ENCODE measurements at regions not wholly inside any gene's neighbourhood (a gene's known extent, or its start where the extent isn't known, plus 50 kb on each side); places are given as distances from the start of the nearest gene placed in this dataset.
"Not testable (repeated sequence)": the region's sequence is repeated elsewhere in the genome, so short reads cannot be mapped to it uniquely, and the experiment has no call there.

DNA sequence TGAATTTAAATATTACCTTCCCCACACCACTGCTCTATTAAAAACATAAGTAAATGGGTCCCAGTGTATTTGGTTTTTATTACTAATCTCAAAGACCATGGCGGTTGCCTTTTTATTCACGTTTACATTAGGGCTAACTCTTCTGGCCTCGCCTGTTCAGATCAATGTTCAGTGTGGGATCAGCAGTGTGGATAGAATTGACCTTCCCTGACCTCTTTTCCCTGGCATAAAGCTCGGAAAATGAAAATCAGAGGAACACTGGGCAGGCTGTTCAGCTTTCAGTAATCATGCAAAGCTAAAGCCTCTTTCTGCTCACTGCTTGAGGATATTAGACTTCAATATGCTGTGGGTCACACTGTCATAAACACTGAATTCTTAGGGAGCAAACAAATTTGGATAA lies 422.6 kb upstream of the ONECUT1 start:
- DNase-seq (ENCODE audit: low read depth), result no peak

DNA sequence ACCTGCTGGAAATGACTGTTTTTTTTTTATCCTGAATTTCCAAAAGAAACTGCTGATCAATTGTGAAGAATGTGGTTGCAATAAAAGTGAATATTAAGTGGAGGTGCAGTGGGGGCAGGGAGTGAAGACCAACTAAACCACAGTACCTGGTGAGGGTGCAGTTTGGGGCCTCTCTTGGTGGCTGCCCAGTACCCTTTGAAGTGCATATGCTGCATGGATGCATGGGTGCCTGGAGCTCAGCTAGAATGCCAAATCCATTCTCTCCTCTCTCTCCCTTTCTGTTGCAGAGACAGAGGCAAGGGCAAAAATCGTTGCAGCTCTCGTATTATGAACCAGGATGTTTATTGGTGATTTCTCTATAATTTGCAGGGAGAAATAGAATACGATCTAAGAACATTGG lies 420.5 kb upstream of the ONECUT1 start:
- DNase-seq (ENCODE audit: low read depth), result no peak

DNA sequence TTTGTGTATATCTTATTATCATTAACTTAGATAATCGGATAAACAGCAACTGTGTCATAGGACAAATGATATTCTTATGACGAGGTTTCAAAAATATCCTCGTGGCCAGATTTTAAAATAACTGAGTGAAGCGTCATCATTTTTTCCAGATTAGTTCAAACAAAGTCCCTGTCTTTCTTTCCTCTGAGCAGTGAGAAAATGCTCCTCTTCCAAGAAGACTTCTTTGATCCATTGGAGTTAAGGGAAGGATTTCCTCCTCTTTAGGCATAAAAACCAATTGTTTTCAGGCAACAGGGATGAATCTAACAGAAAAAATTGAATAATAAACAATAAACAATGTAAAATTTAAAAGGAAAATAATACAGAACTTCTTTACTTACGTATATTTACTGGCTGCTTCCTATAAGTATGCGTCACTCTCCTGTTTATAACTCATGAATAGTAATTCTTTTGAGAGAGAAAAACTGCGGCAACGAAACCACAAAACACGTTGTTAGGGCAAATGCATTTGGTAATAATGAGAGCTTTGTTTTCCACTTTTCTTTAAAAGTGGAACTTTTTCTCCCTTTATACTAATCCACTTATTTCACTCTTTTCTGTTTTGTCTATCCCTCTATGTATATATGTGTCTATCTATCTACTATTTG lies 419.4 kb upstream of the ONECUT1 start:
- DNase-seq (ENCODE audit: low read depth), result no peak

DNA sequence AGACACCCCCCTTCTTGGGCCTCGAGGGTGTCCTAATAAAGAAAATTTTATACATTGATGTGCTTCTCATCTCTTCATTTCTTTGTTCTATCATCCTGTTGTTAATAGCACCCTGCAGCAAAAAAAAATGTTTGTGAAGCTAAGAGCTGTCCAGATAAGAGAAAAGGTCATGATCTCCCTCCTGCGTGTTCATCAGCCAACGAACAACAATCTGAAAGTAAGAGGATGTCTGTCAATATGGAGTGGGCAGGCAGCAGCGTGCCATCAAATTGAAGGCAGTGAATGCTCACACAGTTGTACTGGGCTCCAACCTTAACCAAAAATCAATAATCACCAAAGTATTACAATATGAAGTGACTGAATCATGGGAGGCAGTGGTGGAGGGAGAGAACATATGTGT lies 418.6 kb upstream of the ONECUT1 start:
- no peak for DNase-seq (ENCODE audit: low read depth)

DNA sequence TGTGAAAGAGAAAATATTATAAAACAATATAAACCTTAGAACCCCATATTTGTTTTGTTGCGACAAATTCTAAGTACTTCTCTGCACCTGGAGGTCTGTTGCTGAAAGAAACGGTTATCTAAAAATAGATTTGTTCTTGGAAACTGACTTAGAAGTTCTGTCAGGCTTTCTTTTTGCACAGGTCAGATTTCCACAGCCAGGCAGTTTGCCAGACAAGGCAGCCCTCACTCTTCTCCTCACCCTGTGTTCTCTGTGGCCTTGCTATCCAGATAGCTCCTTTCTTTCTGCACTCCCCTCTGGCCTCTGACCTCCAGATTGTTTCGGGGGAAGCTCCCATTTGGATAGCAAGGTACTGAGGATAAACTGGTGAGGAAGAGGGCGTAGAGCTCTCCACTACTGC lies 413.3 kb upstream of the ONECUT1 start:
- DNase-seq (ENCODE audit: low read depth), result no peak

DNA sequence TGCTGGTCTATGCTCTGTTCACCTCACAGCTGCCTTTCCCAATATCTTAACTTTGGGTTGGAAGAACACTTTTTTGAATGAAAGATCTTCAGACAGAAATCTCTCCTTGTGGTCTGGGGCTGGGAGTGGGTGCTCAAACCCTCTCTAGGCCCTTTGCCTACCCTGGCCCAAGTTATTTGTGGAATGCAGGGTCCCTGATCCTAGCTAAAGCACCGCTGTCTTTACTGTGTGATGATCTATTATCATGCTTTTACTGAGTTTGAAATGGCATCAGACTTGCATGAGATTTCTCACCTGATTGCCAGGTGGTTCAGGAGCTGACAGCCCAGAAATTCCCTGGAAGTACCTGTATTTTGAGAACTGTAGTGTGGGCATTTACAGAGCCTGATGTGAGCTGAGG lies 412.7 kb upstream of the ONECUT1 start:
- DNase-seq (ENCODE audit: low read depth), result no peak

DNA sequence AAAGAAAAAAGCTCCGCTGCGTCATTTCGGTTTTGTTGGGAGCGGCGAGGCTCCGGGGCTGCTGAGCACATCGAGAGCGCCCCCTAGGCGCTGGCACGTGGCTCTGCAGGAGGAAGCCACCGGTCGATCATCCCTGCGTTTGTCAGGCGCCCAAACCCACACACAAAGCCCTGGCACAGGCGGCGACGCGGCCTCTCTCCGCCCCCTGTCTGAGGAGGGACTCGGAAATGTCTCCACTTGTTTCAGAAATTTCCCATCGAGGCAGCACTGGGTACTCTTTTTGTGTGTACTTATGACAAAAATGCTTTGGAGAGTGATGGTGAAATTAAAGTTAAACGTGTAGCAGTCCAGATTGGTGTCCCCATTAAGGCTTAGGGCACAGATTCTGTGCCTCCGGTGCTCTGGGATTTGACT lies 407.3 kb upstream of the ONECUT1 start:
- DNase-seq (ENCODE audit: low read depth), result peak; percentile 30

DNA sequence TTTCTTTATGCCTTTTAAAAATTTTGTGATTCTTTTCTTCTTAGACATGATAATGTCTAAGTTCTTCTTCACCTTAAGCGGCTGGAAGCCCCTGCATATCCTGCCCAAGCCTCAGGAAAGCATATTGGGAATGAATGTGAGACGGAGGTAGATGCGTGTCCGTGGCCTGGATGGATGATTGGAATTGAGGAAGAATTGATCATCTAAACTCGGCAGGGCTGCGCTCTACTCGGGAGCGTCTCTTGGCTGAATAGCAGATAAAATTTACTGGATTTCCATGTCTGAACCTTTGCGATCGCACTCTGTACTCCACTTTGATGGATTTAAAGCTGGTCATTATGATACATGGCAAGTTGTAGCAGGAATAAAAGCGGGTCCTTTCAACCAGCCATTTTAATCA lies 406.7 kb upstream of the ONECUT1 start:
- no peak for DNase-seq (ENCODE audit: low read depth)

DNA sequence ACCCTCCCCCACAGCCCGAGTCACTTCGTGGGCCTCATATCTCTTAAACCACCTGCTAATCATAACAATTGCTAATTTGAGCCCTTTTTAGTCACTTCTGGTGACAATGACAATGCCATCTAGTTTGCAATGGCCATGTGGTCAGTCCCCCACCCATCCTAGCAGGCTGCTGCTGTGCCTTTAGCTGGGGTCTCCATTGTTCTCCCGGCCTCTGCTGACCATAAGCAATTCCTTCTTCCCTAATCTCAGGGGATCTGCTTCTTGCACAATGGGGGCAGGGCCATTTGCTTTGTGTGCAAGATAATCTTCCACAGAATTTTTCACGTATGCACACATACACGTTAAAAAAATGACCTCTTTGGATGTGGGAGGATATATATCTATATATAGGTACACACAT lies 406.1 kb upstream of the ONECUT1 start:
- no peak for DNase-seq (ENCODE audit: low read depth)

DNA sequence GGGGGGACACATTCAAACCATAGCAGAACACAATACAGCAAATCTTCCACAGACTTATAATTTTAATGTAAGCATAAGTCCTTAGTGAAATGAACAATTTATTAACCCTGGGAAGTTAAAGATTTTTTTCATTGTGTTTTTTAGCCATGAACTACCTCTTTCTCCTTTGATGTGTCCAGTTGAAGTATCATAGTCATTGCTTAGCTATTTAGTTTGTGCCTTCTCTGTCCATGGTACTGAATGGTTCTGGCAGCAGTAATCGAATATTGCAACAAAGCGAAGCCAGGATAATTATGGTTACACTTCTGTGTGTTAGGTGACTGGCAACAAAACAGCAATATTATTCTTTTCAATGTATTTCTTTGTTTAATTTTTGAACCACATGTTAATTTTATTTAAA lies 403.0 kb upstream of the ONECUT1 start:
- DNase-seq (ENCODE audit: low read depth), result peak; percentile 8

DNA sequence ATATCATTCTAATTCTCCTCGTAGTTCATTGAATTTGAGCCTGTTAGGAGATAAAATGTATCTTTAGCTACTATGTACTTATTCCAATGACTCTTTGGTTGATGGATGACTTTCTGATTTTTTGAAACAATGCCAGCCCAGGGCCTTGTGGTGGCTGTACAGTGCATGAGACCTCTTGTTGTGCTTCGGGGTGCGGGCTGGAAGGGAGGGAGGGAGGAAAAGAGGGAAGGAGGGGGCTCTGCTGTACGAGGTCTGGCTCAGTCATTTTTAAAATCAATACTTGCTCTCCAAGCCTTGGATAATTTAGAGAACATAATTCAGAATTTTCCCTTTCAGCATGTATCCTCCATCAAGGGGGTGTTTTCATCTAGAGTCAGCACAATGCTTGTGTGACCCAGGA lies 399.7 kb upstream of the ONECUT1 start:
- no peak for DNase-seq (ENCODE audit: low read depth)

DNA sequence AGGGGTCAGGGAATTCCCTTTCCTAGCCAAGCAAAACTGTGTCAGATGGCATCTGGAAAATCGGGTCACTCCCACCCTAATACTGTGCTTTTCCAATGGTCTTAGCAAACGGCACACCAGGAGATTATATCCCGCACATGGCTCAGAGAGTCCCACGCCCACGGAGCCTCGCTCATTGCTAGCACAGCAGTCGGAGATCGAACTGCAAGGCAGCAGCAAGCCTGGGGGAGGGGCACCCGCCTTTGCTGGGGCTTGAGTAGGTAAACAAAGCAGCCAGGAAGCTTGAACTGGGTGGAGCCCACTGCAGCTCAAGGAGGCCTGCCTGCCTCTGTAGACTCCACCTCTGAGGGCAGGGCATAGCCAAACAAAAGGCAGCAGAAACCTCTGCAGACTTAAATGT lies 393.3 kb upstream of the ONECUT1 start:
- not testable (repeated sequence) for DNase-seq (ENCODE audit: low read depth)

DNA sequence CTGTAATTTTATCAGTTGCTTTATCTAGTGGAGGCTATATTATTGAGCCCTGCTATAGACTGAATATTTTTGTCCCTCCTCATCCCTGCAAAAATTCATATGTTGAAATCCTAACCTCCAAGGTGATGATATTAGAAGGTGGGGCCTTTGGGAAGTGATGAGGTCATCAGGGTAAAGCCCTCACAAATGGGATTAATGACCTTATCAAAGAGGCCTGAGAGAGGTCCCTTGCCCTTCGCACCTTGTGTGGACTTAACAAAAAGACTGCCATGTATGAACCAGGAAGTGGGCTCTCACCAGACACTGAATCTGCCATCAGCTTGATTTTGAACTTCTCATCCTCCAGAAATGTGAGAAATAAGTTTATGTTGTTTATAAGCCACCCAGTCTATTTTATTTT lies 381.4 kb upstream of the ONECUT1 start:
- DNase-seq (ENCODE audit: low read depth), result no peak

DNA sequence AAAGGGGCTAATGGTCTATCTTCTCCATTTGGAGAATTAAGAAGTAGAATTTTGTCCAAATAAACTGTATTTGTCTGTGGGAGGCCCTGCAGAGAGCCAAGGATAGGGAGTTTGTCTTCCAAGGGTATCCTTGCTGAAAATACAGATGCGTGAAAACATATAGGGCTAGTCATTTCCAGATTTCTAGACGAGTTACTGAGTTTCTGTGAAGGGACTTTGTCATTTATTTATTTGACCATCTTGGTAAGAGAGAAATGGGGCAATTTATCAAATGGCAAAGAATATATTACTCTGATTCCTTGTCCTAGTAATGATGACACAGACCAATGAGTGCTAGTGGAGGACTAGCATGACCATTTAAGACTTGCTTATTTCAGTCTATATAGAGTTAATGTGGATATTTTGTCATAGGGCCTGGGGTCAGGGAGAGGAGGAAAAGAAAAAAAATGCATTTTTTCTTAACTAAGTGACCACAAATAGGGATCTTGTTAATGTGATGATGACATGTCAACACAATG lies 376.6 kb upstream of the ONECUT1 start:
- DNase-seq (ENCODE audit: low read depth), result no peak

DNA sequence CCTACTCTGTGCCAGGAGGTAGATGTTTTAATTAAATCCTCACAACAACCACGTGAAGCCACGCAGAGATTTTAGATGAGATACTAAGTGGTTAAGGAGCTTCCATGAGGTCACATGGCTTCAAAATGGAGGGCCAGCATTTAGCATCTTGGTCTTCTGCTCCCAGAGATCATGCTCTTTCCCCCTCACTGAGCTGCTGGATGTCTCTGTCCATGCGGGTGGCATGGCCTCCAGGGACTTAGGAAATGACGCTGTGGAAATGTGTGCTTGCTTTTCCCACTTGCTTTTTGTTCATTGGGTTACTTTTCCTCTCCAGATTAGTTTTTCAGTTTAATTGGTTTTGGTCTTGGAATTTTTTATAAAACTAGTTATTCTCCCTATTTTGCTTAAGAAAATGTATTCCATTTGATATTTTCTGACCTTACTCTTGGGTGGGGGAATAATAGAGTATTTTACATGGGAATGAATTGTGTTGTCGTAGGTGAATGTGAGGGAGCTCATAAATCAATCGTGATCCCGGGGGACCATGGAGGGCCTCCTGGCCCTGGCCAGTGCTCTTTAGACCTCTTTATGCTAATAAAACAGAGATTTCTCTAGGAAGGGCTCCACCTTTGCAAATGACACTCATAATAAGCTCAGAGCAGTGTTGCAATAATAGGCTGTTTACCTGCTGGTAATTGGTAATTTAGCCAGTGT lies 376.0 kb upstream of the ONECUT1 start:
- no peak for DNase-seq (ENCODE audit: low read depth)

DNA sequence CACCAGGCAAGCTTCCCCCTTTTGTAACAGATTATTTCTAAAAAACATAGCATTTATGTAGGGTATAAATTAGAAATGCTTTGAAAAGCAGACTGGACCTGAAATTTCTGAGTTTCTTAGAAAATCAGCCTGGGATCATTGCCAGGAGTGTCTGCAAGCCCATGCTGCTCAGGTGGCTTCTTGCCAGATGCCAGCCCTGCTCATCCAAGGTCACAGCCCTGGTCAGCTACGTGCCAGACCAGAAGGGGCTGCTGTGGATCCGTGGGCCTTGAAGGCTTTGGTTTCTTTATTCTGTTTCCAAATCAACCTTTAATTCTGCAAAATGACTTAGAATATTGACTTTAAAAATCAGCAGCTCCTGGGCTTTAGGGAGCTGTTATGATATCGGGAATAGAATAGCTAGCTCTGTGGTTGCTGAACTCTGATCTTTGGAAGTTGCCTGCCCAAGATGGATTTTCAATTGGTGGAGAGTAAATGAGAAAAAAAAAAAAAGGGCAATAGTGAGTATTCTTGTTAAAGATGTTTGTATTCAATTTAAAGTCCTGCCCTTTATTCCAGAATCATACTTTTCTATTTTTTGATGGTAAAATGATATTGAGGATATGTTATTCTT lies 370.1 kb upstream of the ONECUT1 start:
- no peak for DNase-seq (ENCODE audit: low read depth)

DNA sequence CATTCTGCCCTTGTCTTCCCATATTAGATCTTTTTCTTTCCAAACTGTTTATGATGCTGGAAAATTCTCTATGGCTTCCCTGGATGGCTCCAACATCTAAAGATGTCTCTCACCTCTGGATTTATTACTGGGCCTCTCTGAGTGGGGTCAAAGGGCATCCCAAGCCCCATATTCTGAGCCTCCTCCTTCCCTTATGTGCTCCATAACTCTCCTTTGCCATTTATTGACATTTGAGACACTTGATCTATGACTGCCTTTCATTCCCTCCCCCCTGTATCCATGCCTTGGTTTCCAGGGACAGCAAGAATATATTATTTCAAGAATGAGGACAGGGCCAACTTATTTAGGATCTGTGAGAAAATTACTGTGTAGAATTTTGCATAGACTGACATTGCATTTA lies 369.3 kb upstream of the ONECUT1 start:
- DNase-seq (ENCODE audit: low read depth), result no peak

DNA sequence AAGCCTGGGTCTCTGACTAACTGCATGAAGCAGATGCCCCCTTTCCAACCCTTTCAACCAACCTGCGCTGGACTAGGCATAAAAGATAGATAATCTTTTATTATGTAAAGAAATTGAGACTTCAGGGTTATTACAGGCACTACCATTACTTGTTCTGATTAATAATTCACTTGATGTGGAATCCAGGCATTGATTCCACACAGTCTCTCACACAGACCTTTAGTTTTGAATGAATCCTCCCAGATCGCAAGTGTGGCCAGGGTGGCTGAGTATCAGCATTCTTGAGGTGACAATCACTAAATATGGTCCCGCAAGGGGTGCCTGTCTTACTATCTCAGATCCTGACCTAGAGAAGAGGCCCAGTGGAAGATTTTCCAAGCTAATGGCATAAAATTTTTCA lies 368.9 kb upstream of the ONECUT1 start:
- DNase-seq (ENCODE audit: low read depth), result no peak

DNA sequence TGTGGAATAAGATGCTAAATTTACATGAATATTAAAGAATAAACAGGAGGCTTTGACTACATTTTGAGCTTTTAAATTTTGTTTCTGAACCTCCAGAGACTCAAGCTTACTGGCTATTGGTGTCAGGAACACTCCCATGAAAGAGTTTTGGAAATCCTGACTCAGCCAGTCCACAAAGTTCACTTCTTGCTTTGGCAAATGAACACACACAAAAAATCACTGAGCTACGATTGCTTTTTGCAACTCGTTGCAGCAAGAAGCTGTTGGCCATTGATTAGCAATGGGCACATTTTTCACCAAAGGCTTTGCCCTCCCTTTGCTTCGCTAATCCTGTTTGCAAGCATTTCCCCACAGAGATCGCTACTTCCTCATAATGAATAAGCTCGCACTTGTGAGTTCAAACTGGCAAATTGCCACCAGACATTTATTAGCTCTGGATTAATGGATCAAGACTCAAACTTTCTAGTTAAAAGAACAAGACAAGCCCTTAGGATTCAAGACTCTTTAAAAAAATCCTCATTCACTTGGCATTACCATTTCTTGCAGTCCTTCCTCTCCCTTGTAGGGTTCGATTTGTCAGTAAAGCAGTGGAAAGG lies 343.2 kb upstream of the ONECUT1 start:
- no peak for DNase-seq (ENCODE audit: low read depth)

DNA sequence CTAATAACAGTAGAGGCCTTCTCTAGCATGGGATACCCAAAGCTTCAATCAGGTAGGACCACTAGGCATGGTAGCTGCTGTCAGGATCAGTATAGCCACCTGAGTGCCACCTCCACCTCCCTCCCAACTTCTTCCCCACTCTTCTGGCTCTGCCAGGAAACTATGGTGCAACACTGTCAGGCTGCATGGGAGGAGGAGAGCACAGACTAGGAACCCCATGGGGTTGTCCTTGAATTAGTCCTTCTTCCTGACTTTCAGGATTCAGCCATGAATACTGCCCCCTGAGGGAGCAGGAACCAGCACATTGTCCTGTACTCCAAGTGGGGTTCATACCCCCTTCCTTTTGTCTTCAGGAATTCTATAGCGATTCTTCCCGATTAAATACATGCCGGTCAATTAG lies 340.8 kb upstream of the ONECUT1 start:
- no peak for DNase-seq (ENCODE audit: low read depth)

DNA sequence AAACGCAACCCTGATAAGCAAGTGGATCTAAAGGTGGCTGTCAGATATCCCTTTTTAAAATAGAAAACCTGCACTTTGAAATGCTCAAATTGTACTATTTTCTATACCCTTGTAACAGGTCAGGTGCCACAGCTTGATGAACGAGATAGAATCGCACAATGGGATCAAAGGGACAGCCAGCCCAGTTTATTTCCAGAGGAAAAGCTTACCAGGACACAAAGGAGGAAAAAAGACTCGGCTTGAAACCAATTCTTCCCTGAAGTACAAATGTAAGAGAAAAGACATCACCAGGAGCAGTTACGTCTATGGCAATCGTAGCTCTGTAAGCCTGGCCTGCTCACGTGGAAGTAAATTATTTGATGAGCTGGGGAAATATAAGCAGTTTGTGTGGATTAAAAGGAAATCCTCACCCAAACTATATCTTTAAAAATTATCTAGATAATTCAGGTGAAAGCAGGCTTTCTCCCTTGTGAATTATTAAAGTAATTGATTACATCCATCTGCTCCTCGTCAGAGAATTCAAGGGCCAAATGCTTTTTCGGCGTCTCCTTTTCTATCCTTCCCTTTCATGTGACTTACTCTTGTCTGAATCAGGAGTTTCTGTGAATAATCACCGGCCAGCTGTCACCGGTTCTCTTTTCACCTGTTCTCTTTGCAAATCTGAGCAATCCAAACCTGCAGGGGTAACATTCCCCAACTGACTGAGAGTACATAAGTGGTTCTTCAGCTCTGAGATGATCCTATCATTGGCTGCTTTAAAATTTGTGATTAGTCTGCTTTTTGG lies 339.2 kb upstream of the ONECUT1 start:
- DNase-seq (ENCODE audit: low read depth), result no peak

DNA sequence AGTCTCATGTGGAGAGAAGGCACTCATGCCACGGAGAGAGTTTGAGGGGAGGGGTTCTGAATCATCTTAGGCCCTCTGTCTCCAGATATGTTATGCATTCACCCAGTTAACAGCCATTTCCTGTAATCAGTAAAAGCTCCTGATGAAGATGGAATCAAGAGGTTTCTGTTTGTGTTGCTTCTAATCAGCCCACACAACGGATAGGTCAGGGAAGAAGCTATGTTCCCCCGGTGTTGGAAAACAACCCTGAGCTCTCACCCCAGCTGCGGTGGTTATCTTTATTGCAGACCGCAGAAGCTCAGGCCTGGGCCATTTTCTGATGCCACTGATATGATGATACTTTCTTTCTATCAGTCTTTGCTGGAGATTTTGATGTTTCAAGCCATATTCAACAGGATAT lies 338.5 kb upstream of the ONECUT1 start:
- no peak for DNase-seq (ENCODE audit: low read depth)
